ENCODE measurements at regions not wholly inside any gene's neighbourhood (a gene's known extent, or its start where the extent isn't known, plus 50 kb on each side); places are given as distances from the start of the nearest gene placed in this dataset.
"Not testable (repeated sequence)": the region's sequence is repeated elsewhere in the genome, so short reads cannot be mapped to it uniquely, and the experiment has no call there.

GRCh38 chr5:18270635-18271338, 636.5 kb downstream of the TAF11L14 start:
- DNase-seq, result no peak

GRCh38 chr5:18276939-18277338, 642.7 kb downstream of the TAF11L14 start:
- no peak for DNase-seq

GRCh38 chr5:18281947-18282581, 647.8 kb downstream of the TAF11L14 start:
- no peak for DNase-seq

- no peak for DNase-seq
Observed at GRCh38 chr5:18285257-18285656, 651.0 kb downstream of the TAF11L14 start.

GRCh38 chr5:18292146-18292545, 657.9 kb downstream of the TAF11L14 start:
- DNase-seq, result no peak

GRCh38 chr5:18295696-18296095, 661.4 kb downstream of the TAF11L14 start:
- DNase-seq, result not testable (repeated sequence)

- no peak for DNase-seq
Observed at GRCh38 chr5:18299166-18299565, 664.9 kb downstream of the TAF11L14 start.

GRCh38 chr5:18305288-18305924, 671.1 kb downstream of the TAF11L14 start:
- no peak for DNase-seq

GRCh38 chr5:18311266-18311665, 677.0 kb downstream of the TAF11L14 start:
- no peak for DNase-seq

GRCh38 chr5:18312016-18312415, 677.8 kb downstream of the TAF11L14 start:
- no peak for DNase-seq

- no peak for DNase-seq
Observed at GRCh38 chr5:18314192-18314778, 680.0 kb downstream of the TAF11L14 start.

GRCh38 chr5:18321262-18321942, 687.1 kb downstream of the TAF11L14 start:
- no peak for DNase-seq

- DNase-seq, result no peak
Observed at GRCh38 chr5:18323891-18324290, 689.6 kb downstream of the TAF11L14 start.

- DNase-seq, result no peak
Observed at GRCh38 chr5:18325431-18325830, 691.2 kb downstream of the TAF11L14 start.

GRCh38 chr5:18329328-18329727, 695.1 kb downstream of the TAF11L14 start:
- DNase-seq, result no peak

GRCh38 chr5:18333841-18334240, 699.6 kb downstream of the TAF11L14 start:
- no peak for DNase-seq

- DNase-seq, result no peak
Observed at GRCh38 chr5:18334949-18335348, 700.7 kb downstream of the TAF11L14 start.

GRCh38 chr5:18354828-18355227, 720.6 kb downstream of the TAF11L14 start:
- DNase-seq, result no peak

GRCh38 chr5:18357486-18357885, 723.2 kb downstream of the TAF11L14 start:
- no peak for DNase-seq

GRCh38 chr5:18366234-18366633, 732.0 kb downstream of the TAF11L14 start:
- DNase-seq, result no peak

- no peak for DNase-seq
Observed at GRCh38 chr5:18370531-18370930, 736.3 kb downstream of the TAF11L14 start.

- DNase-seq, result no peak
Observed at GRCh38 chr5:18375641-18376040, 741.4 kb downstream of the TAF11L14 start.

GRCh38 chr5:18378066-18378465, 743.8 kb downstream of the TAF11L14 start:
- DNase-seq, result no peak

Data from activated CD4-positive, alpha-beta T cell treated with anti-CD3 and anti-CD28 coated beads for 4 hours (primary cell).